GM19395 (cell line): ENCODE measurements at regions not wholly inside any gene's neighbourhood (a gene's known extent, or its start where the extent isn't known, plus 50 kb on each side); places are given as distances from the start of the nearest gene placed in this dataset.

Source experiments
- ATAC-seq: cut with Tn5 transposase; IDR thresholded peaks from one replicate; pipeline ENCODE4 v1.9.1; 2021; ENCODE audit warnings: mild to moderate bottlenecking, moderate library complexity; ENCODE audit not compliant: unreplicated experiment

GRCh38 chr10:43715334-43715733 lies 66.7 kb upstream of the ZNF32 start:
- ATAC-seq = no peak

- no peak for ATAC-seq
These were observed 64.3 kb upstream of the ZNF32 start for GRCh38 chr10:43712821-43713584.

GRCh38 chr10:43710772-43711471 lies 62.2 kb upstream of the ZNF32 start:
- no peak for ATAC-seq

- no peak for ATAC-seq
These were observed 59.6 kb upstream of the ZNF32 start for GRCh38 chr10:43708262-43708661.

GRCh38 chr10:43707770-43708169 lies 59.1 kb upstream of the ZNF32 start:
- no peak for ATAC-seq

GRCh38 chr10:43706166-43706565 lies 57.5 kb upstream of the ZNF32 start:
- no peak for ATAC-seq

- no peak for ATAC-seq
These were observed 54.6 kb upstream of the ZNF32 start for GRCh38 chr10:43703286-43703685.

GRCh38 chr10:43702936-43703281 lies 54.2 kb upstream of the ZNF32 start:
- ATAC-seq = no peak

- ATAC-seq = no peak
These were observed 53.7 kb upstream of the ZNF32 start for GRCh38 chr10:43702213-43702935.

- ATAC-seq = no peak
These were observed 52.6 kb upstream of the ZNF32 start for GRCh38 chr10:43701295-43701694.

- ATAC-seq = no peak
These were observed 51.6 kb upstream of the ZNF32 start for GRCh38 chr10:43700306-43700705.

GRCh38 chr10:43699516-43699915 lies 50.8 kb upstream of the ZNF32 start:
- no peak for ATAC-seq
